ENCODE measurements at regions not wholly inside any gene's neighbourhood (a gene's known extent, or its start where the extent isn't known, plus 50 kb on each side); places are given as distances from the start of the nearest gene placed in this dataset.

GRCh38 chr12:91766454-91766853, 379.2 kb downstream of the BTG1 start:
- Histone ChIP-seq H3K9me3 (no peaks in the 10 kb centered on the region), H3K36me3 (no peaks in the 10 kb centered on the region), H3K4me3 (ENCODE audit: low read depth, low read length) (no peak overlapping the region), H3K27me3 (no peaks in the 10 kb centered on the region), H3K4me1 (no peaks in the 10 kb centered on the region)
- no peak for DNase-seq
- TF ChIP-seq, protein P1, sequence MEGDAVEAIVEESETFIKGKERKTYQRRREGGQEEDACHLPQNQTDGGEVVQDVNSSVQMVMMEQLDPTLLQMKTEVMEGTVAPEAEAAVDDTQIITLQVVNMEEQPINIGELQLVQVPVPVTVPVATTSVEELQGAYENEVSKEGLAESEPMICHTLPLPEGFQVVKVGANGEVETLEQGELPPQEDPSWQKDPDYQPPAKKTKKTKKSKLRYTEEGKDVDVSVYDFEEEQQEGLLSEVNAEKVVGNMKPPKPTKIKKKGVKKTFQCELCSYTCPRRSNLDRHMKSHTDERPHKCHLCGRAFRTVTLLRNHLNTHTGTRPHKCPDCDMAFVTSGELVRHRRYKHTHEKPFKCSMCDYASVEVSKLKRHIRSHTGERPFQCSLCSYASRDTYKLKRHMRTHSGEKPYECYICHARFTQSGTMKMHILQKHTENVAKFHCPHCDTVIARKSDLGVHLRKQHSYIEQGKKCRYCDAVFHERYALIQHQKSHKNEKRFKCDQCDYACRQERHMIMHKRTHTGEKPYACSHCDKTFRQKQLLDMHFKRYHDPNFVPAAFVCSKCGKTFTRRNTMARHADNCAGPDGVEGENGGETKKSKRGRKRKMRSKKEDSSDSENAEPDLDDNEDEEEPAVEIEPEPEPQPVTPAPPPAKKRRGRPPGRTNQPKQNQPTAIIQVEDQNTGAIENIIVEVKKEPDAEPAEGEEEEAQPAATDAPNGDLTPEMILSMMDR (IDR thresholded peaks at IDR 0.05; ENCODE audit: low read depth, low read length) = no peak

GRCh38 chr12:91763654-91764370, 381.8 kb downstream of the BTG1 start:
- TF ChIP-seq, protein P1 (IDR thresholded peaks at IDR 0.05; ENCODE audit: low read depth, low read length) = no peak
- H3K4me3 ChIP-seq (ENCODE audit: low read depth, low read length) = no peak overlapping the region
- DNase-seq = no peak
- H3K36me3 ChIP-seq = no peaks in the 10 kb centered on the region
- H3K4me1 ChIP-seq = no peaks in the 10 kb centered on the region
- H3K9me3 ChIP-seq = no peaks in the 10 kb centered on the region; the same call in 1 of the 2 replicates
- no peaks in the 10 kb centered on the region for H3K27me3 ChIP-seq

- DNase-seq = no peak
- TF ChIP-seq, protein P1 (IDR thresholded peaks at IDR 0.05; ENCODE audit: low read depth, low read length) = no peak
- H3K4me1 ChIP-seq = no peaks in the 10 kb centered on the region
- no peaks in the 10 kb centered on the region for H3K36me3 ChIP-seq
- H3K4me3 ChIP-seq (ENCODE audit: low read depth, low read length) = no peak overlapping the region
- H3K27me3 ChIP-seq = no peaks in the 10 kb centered on the region
- no peaks in the 10 kb centered on the region for H3K9me3 ChIP-seq
These were observed 392.0 kb downstream of the BTG1 start for GRCh38 chr12:91753649-91754048.

DNA sequence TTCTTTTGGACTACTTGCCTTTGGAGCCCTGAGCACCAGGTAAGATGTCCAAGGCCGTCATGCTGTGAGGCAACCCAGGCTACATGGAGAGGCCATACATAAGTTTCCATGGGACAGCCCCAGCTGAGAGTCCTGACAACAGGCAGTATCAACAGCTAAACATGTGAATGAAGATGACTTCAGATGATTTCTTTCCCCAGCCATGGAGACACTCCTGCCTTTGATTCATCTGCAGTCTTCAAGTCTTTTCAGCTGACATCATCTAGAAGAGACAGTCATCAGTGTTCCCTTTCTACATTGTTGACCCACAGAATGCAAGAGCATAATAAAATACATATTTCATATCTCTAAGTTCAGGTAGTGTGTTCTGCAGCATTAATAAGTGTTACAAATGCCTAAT, 398.7 kb downstream of the BTG1 start:
- Histone ChIP-seq H3K27me3 (no peaks in the 10 kb centered on the region; the same call in 1 of the 2 replicates), H3K9me3 (no peaks in the 10 kb centered on the region), H3K4me3 (ENCODE audit: low read depth, low read length) (no peak overlapping the region), H3K4me1 (peaks cover 26% of the 10 kb centered on the region), H3K36me3 (no peaks in the 10 kb centered on the region)
- no peak for DNase-seq
- TF ChIP-seq, protein P1 (IDR thresholded peaks at IDR 0.05; ENCODE audit: low read depth, low read length) = no peak

DNA sequence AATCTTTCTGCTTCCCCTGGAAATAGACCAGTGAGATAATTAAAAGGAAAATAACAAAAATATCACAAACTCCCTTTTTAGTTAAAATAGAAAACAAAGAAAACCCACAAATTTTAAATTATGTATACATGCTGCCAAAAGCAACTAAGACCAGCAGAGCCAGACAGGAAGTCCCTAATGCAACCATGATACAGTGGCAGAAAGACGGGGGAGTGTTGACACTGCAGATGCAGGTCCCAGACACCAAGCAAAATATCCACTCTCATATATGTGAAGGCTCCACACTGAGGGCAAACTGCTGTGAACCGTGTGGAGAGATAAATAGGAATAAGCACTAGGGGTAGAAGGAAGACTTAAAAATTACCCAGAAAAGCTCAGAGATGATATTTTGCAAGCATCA, 401.0 kb downstream of the BTG1 start:
- DNase-seq = peak; percentile 20
- Histone ChIP-seq H3K4me1 (peaks cover 26% of the 10 kb centered on the region), H3K36me3 (no peaks in the 10 kb centered on the region), H3K27me3 (no peaks in the 10 kb centered on the region; the same call in 1 of the 2 replicates), H3K9me3 (no peaks in the 10 kb centered on the region), H3K4me3 (ENCODE audit: low read depth, low read length) (no peak overlapping the region)
- TF ChIP-seq, protein P1 (IDR thresholded peaks at IDR 0.05; ENCODE audit: low read depth, low read length) = no peak

- TF ChIP-seq, protein P1 (IDR thresholded peaks at IDR 0.05; ENCODE audit: low read depth, low read length) = no peak
- Histone ChIP-seq H3K4me1 (peaks cover 26% of the 10 kb centered on the region), H3K4me3 (ENCODE audit: low read depth, low read length) (no peak overlapping the region), H3K27me3 (no peaks in the 10 kb centered on the region; the same call in 1 of the 2 replicates), H3K9me3 (no peaks in the 10 kb centered on the region), H3K36me3 (no peaks in the 10 kb centered on the region)
- DNase-seq = peak; percentile 21
These were observed 401.8 kb downstream of the BTG1 start for GRCh38 chr12:91743704-91744321.

Measured in BE2C (cell line).